HG03558 (cell line): ENCODE measurements at regions not wholly inside any gene's neighbourhood (a gene's known extent, or its start where the extent isn't known, plus 50 kb on each side); places are given as distances from the start of the nearest gene placed in this dataset.

Experiments
- ATAC-seq: cut with Tn5 transposase; IDR thresholded peaks from one replicate; pipeline ENCODE4 v1.9.1; 2021; ENCODE audit warnings: moderate number of reproducible peaks; ENCODE audit not compliant: unreplicated experiment; ENCODE audit errors: extremely low read depth

- ATAC-seq = no peak
These were observed 879.4 kb downstream of the BCL11A start for GRCh38 chr2:59674100-59674499.

DNA sequence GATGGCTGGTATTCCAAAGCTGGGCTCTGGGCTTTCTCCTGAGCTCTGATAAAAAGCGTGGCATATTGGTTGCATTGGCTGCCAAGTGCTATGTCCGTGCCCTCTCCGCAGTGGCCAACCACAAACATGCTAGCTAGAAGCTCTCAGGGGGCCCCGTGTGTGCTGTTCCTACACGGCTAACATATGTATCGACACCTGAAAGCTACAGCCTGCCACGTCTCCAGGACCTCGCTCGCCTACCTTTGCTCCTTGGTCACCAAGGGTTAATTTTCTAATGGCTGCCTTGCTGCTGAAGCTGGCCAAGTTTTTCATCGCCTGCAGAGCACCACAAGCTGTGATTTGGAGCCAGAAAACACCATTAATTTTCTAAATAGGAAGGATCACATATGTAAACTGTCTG is 888.4 kb downstream of the BCL11A start:
- no peak for ATAC-seq

DNA sequence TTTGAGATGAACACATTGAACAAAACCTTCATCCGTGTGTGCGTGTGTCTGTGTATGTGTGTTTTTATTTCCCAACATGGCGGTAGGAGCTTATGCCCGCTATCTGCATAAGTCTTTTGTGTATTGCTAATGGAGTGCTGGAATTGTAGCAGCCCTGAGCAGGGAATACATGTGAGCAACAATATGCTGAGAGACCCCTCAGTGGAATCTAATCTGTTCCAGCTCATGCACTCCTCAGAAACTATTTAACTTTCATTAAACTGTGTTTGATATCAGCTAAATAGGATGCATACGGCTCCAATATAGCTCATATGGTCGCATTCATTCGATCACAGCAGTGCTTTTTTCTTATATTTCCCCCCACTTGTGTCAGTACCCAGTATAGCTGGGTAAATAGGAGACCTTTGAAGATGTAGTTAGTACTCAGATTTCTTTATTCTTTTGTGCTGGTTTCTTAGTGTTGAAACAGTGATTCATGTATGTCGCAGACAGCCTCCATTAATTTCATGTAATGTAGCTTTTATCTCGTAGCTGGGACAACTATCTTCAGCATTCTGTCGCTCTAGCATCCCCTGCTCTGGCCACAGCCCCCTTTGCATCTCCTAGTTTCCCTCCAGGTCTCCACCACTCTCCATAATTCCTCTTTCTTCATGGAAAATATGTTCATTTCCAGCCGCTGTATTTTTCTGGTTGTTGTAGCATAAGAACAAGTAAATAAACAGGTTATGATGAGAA is 891.2 kb downstream of the BCL11A start:
- no peak for ATAC-seq

DNA sequence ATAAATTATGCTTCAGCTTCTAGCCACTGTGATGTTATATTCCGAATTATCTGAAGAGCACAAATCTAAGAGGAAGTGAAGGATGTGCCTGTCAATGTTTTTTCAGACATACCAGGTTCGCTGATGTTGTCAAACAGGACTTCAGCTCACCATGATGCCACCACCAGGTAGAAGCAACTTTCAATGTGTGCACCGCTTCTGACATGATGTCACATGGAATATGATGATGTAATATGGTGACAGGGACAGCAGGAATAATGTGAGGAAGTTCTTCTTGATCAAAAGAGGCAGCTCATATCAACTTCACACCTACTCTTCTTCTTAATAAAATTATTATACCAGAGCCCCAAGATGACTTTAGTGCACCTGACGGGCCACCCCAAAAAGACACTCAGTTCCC is 893.2 kb downstream of the BCL11A start:
- ATAC-seq = no peak

GRCh38 chr2:59658906-59659635 is 894.4 kb downstream of the BCL11A start:
- ATAC-seq = no peak

GRCh38 chr2:59655809-59656208 is 897.6 kb downstream of the BCL11A start:
- no peak for ATAC-seq

DNA sequence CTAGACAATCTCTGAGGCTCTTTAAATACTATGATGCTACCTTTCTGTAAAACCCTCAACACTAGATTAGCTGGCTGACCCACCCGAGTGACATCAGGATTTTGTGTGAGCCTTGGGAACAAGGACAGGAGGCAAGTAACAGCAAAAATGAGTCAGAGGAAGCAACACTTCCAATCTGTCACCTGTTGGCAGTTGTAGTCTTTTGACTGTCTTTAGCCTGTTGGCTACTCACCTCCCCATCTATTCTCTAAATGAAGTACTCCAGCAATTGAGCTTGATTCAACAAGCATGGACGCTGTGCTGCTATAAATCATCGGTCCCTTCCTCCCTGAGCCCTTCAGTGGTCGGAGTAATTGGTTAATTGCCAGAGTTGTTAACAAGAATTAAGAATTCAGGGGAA is 898.7 kb downstream of the BCL11A start:
- ATAC-seq = no peak

- ATAC-seq = no peak
These were observed 900.3 kb downstream of the BCL11A start for GRCh38 chr2:59653164-59653563.

DNA sequence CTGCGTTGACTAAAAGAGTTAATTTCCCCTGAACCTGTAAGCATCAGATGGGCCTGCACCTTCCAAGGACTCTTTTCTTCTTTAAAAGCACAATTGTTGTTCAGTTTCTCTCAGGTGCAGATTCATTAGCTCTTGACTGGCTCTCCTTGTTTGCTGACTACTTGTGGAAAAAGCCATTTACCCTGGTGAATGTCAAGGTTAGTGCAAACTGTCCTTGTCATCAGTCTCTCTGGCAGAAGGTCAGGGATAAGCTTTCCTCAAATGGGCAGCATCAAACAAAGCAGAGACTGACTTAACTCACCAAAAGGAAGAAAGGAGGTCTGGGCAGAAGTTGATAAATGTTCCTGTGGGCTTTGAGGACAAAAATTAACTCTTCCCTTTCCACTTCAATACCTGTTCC is 922.7 kb downstream of the BCL11A start:
- no peak for ATAC-seq

- no peak for ATAC-seq
These were observed 925.9 kb downstream of the BCL11A start for GRCh38 chr2:59627599-59627998.

- ATAC-seq = no peak
These were observed 930.7 kb downstream of the BCL11A start for GRCh38 chr2:59622599-59623308.

- no peak for ATAC-seq
These were observed 949.3 kb downstream of the BCL11A start for GRCh38 chr2:59604123-59604522.

GRCh38 chr2:59594671-59595222 is 958.7 kb downstream of the BCL11A start:
- ATAC-seq = no peak

DNA sequence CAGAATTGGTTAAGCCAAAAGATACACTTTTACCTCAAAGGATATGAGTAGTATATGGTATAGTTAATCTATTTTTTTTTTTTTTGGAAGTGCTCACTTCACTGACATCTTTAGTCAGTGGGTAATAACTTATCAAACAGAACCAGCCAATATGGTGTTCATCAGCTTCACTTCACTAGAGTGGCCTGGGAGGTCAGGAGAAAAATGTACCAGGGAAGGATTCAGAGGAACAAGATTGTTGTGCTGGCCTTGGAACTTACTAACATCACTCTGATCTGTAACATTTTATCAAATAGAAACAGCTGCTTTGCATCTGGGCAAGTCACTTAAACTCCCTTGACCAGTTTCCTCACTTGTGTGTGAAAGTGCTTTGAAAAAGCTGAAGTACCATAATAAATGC is 962.7 kb downstream of the BCL11A start:
- no peak for ATAC-seq

GRCh38 chr2:59589881-59590280 is 963.6 kb downstream of the BCL11A start:
- ATAC-seq = no peak

GRCh38 chr2:59588286-59588685 is 965.2 kb downstream of the BCL11A start:
- no peak for ATAC-seq

DNA sequence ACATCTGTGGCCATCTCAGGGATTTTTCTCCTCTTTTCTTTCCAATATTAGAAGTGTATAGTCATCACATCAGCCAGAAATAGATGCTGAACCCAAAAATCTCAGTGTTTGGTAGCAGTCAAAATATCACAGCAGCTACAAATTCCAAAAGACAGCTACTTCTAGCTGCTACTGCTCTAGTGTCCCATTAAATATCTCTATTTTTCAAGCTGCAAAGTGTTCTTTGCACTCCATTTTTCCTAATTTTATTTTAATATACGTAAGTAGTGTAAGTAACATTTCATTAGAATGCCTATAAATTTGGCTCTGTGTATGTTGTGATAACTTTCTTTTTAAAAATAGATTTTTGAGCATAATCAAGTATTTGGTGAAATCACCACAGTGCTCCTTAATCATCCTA is 967.3 kb downstream of the BCL11A start:
- ATAC-seq = no peak

- no peak for ATAC-seq
These were observed 967.8 kb downstream of the BCL11A start for GRCh38 chr2:59585655-59586054.

GRCh38 chr2:59584958-59585357 is 968.5 kb downstream of the BCL11A start:
- no peak for ATAC-seq

GRCh38 chr2:59583173-59583765 is 970.2 kb downstream of the BCL11A start:
- ATAC-seq = no peak

GRCh38 chr2:59578349-59578748 is 975.1 kb downstream of the BCL11A start:
- no peak for ATAC-seq
